GM12878 (cell line): ENCODE measurements at regions not wholly inside any gene's neighbourhood (a gene's known extent, or its start where the extent isn't known, plus 50 kb on each side); places are given as distances from the start of the nearest gene placed in this dataset.

Experiments
- CTCF ChIP-seq, 3 experiments: IDR thresholded peaks in 2 of 3; conservative IDR thresholded peaks in 1 of 3; 2 replicates each; pipeline ENCODE4 v1.5.1; 2011; ENCODE audit warnings: low read depth in 3 of 3, low read length in 3 of 3, mild to moderate bottlenecking in 3 of 3, control low read depth in 2 of 3, moderate library complexity in 2 of 3, inconsistent platforms in 1 of 3, mixed read lengths in 1 of 3; ENCODE audit not compliant: control insufficient read depth in 2 of 3, insufficient read depth in 1 of 3; ENCODE audit errors: extremely low read depth in 1 of 3
- EZH2 ChIP-seq: IDR thresholded peaks from 2 replicates; pipeline ENCODE4 v1.6.1; 2012; ENCODE audit warnings: low read depth, mild to moderate bottlenecking, control low read depth, inconsistent platforms, low read length, borderline replicate concordance; ENCODE audit not compliant: control insufficient read depth
- HDGF ChIP-seq: fragments of 450-650 bp; IDR thresholded peaks from 2 replicates; pipeline ENCODE4 v1.6.1; 2016; ENCODE audit warnings: antibody characterized with exemption
- NR2F1 ChIP-seq: fragments of 450-650 bp; conservative IDR thresholded peaks from 2 replicates; pipeline ENCODE4 v1.6.1; 2017; ENCODE audit warnings: mild to moderate bottlenecking
- RELB ChIP-seq: fragments of 450-650 bp; IDR thresholded peaks from 2 replicates; pipeline ENCODE4 v1.6.1; 2017; ENCODE audit warnings: low read depth, mild to moderate bottlenecking, moderate library complexity
- SREBF1 ChIP-seq: IDR thresholded peaks from 2 replicates; pipeline ENCODE4 v1.6.1; 2012; ENCODE audit warnings: mild to moderate bottlenecking, low read length

GRCh38 chr5:89315286-89316100 is 432.5 kb upstream of the MEF2C start:
- TF ChIP-seq CTCF (IDR thresholded peaks at IDR 0.05 in 2 of 3, conservative IDR thresholded peaks at IDR 0.05 in 1 of 3; ENCODE audit: control insufficient read depth in 2 of 3, extremely low read depth in 1 of 3, insufficient read depth in 1 of 3, low read depth in 3 of 3, low read length in 3 of 3) (no peak), RELB (no peak), SREBF1 (no peak), NR2F1 (no peak), HDGF (no peak), EZH2 (no peak)
